SU-DHL-6 (cell line): ENCODE measurements at regions not wholly inside any gene's neighbourhood (a gene's known extent, or its start where the extent isn't known, plus 50 kb on each side); places are given as distances from the start of the nearest gene placed in this dataset.

Source experiments
- H2AFZ ChIP-seq: fragments of 200-600 bp; sonication (generic); 2 replicates; pipeline ENCODE4 v1.6.1; 2014; ENCODE audit warnings: low read depth, mild to moderate bottlenecking, moderate library complexity, mixed read lengths, antibody characterized with exemption, low read length; ENCODE audit not compliant: severe bottlenecking
- H3F3A ChIP-seq: fragments of 200-600 bp; shearing (Covaris generic); 2 replicates; pipeline ENCODE4 v1.6.0; 2016; ENCODE audit warnings: antibody characterized with exemption, mild to moderate bottlenecking; ENCODE audit not compliant: insufficient read depth
- H3K27ac ChIP-seq: fragments of 200-600 bp; sonication (generic); 2 replicates; pipeline ENCODE4 v1.5.1; 2016; ENCODE audit warnings: low read depth, mild to moderate bottlenecking, low read length, moderate library complexity, mixed read lengths
- H3K27me3 ChIP-seq: fragments of 200-600 bp; sonication (generic), shearing (Covaris generic); 2 replicates; pipeline ENCODE4 v1.6.0; 2014; ENCODE audit warnings: mild to moderate bottlenecking, low read length
- H3K36me3 ChIP-seq: fragments of 200-600 bp; sonication (generic); 2 replicates; pipeline ENCODE4 v1.6.1; 2014; ENCODE audit warnings: mild to moderate bottlenecking, low read length, mixed read lengths
- H3K4me2 ChIP-seq: fragments of 300-600, 200-600 bp; shearing (Covaris generic), sonication (generic); 2 replicates; pipeline ENCODE4 v1.6.0; 2014; ENCODE audit warnings: low read length, low read depth, mild to moderate bottlenecking; ENCODE audit not compliant: poor library complexity, severe bottlenecking
- H3K4me3 ChIP-seq: fragments of 200-600 bp; sonication (generic); 2 replicates; pipeline ENCODE4 v1.5.1; 2014; ENCODE audit warnings: antibody characterized with exemption, low read length, mild to moderate bottlenecking, mixed read lengths; ENCODE audit not compliant: insufficient read depth, poor library complexity, severe bottlenecking
- H3K79me2 ChIP-seq: fragments of 200-600 bp; sonication (generic); 2 replicates; pipeline ENCODE4 v1.6.1; 2014; ENCODE audit warnings: mild to moderate bottlenecking, low read length, moderate library complexity; ENCODE audit not compliant: insufficient read depth
- H3K9ac ChIP-seq: fragments of 200-600 bp; sonication (generic); 2 replicates; pipeline ENCODE4 v1.7.0; 2014; ENCODE audit warnings: mild to moderate bottlenecking, low read length
- H3K9me2 ChIP-seq: fragments of 200-600 bp; sonication (generic); replicated peaks from 2 replicates; pipeline ENCODE4 v1.6.1; 2014; ENCODE audit warnings: low read length; ENCODE audit not compliant: insufficient read depth
- H3K9me3 ChIP-seq: fragments of 200-600 bp; sonication (generic); 2 replicates; pipeline ENCODE4 v1.6.1; 2014; ENCODE audit warnings: low read length, mixed read lengths; ENCODE audit not compliant: insufficient read depth
- H4K20me1 ChIP-seq: fragments of 200-600 bp; sonication (generic); 2 replicates; pipeline ENCODE4 v1.6.1; 2014; ENCODE audit warnings: low read depth, mild to moderate bottlenecking, antibody characterized with exemption, low read length, moderate library complexity, mixed read lengths
- CTCF ChIP-seq: fragments of 200-600 bp; sonication (generic); IDR thresholded peaks from one replicate; pipeline ENCODE4 v1.5.1; 2017; ENCODE audit warnings: antibody characterized with exemption, mild to moderate bottlenecking, low read length, moderate library complexity; ENCODE audit not compliant: insufficient read depth, poor library complexity, severe bottlenecking
- EZH2phosphoT487 ChIP-seq: fragments of 200-600 bp; sonication (generic), shearing (Covaris generic); conservative IDR thresholded peaks from 2 replicates; pipeline ENCODE4 v1.6.1; 2018; ENCODE audit warnings: mild to moderate bottlenecking, antibody characterized with exemption, low read length, moderate library complexity, mixed read lengths

GRCh38 chr2:146124741-146125140, 1604.8 kb upstream of the ZEB2 start:
- H3K9me3 ChIP-seq = no peaks in the 10 kb centered on the region
- H3K27me3 ChIP-seq = no peaks in the 10 kb centered on the region
- no peaks in the 10 kb centered on the region for H3F3A ChIP-seq
- no peak overlapping the region for H3K4me2 ChIP-seq
- H3K4me3 ChIP-seq = no peak overlapping the region
- H3K27ac ChIP-seq = no peak overlapping the region
- H2AFZ ChIP-seq = no peak overlapping the region
- H3K36me3 ChIP-seq = no peaks in the 10 kb centered on the region
- TF ChIP-seq CTCF (no peak), EZH2phosphoT487 (no peak)
- H3K79me2 ChIP-seq = no peaks in the 10 kb centered on the region
- H3K9me2 ChIP-seq = no peaks in the 10 kb centered on the region
- no peaks in the 10 kb centered on the region for H4K20me1 ChIP-seq
- no peak overlapping the region for H3K9ac ChIP-seq

DNA sequence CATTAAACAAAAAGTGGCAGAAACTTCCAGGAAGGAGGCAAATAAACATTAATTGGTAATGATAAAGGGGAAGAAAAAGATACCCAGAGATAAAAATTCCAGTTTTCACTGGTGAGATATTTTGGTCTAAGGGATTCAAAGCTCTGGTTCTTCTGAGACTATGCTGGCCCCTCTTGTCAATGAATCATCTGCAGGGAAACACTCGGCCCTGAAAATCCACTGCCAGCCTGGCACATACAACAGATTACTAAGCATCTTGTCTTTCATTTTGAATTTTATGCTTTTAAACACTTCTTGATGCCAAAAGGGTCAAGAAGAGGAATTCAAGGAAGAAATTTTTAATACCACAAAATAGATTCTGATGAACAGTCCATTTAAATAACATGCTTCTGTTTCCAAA, 1603.8 kb upstream of the ZEB2 start:
- no peaks in the 10 kb centered on the region for H3K36me3 ChIP-seq
- no peaks in the 10 kb centered on the region for H3K9me3 ChIP-seq
- TF ChIP-seq CTCF (no peak), EZH2phosphoT487 (no peak)
- H3F3A ChIP-seq = no peaks in the 10 kb centered on the region
- no peak overlapping the region for H3K4me3 ChIP-seq
- no peak overlapping the region for H3K9ac ChIP-seq
- no peak overlapping the region for H3K27ac ChIP-seq
- no peaks in the 10 kb centered on the region for H3K9me2 ChIP-seq
- no peak overlapping the region for H3K4me2 ChIP-seq
- no peaks in the 10 kb centered on the region for H3K27me3 ChIP-seq
- H3K79me2 ChIP-seq = no peaks in the 10 kb centered on the region
- no peak overlapping the region for H2AFZ ChIP-seq
- no peaks in the 10 kb centered on the region for H4K20me1 ChIP-seq

- no peak overlapping the region for H2AFZ ChIP-seq
- no peaks in the 10 kb centered on the region for H3K9me3 ChIP-seq
- H3K27ac ChIP-seq = no peak overlapping the region
- TF ChIP-seq EZH2phosphoT487 = no peak
- TF ChIP-seq CTCF = no peak
- H3K4me2 ChIP-seq = no peak overlapping the region
- no peaks in the 10 kb centered on the region for H3K36me3 ChIP-seq
- no peaks in the 10 kb centered on the region for H3F3A ChIP-seq
- no peaks in the 10 kb centered on the region for H3K27me3 ChIP-seq
- H3K9me2 ChIP-seq = no peaks in the 10 kb centered on the region
- no peak overlapping the region for H3K9ac ChIP-seq
- no peak overlapping the region for H3K4me3 ChIP-seq
- no peaks in the 10 kb centered on the region for H3K79me2 ChIP-seq
- no peaks in the 10 kb centered on the region for H4K20me1 ChIP-seq
Measured at GRCh38 chr2:146123256-146123655, 1603.3 kb upstream of the ZEB2 start.
